SKM-1 treated with dmso at 0.1 percent for 144 hours (cell line): ENCODE measurements at regions not wholly inside any gene's neighbourhood (a gene's known extent, or its start where the extent isn't known, plus 50 kb on each side); places are given as distances from the start of the nearest gene placed in this dataset.
A peak's percentile ranks its signal among the peaks of the same experiment; 100 is the strongest.
"Not testable (repeated sequence)": the region's sequence is repeated elsewhere in the genome, so short reads cannot be mapped to it uniquely, and the experiment has no call there.

Experiments
- DNase-seq: peaks from one replicate; lab custom pipeline; 2025; ENCODE audit not compliant: unreplicated experiment; lab: John Stamatoyannopoulos, UW

GRCh38 chr20:46785958-46786357 lies 76.5 kb downstream of the SLC2A10 start:
- no peak for DNase-seq

DNA sequence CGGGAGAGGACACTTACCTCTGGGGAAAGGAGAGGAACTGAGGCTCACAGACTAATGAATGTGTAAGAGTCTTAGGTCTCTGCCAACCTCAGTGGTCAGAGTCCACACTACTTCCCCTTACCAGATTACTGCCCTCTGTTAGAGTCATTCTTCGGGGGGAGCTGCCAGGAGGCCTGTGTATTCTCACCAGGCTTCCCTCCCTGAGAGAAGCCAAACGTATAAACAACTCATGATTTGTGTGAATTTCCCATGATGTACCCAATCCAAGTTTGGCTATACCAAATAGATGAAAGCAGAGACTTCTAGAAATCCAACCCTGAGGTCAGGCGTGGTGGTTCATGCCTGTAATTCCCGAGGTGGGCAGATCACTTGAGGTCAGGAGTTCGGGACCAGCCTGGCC lies 77.1 kb downstream of the SLC2A10 start:
- DNase-seq = no peak

- no peak for DNase-seq
These were observed 78.7 kb downstream of the SLC2A10 start for GRCh38 chr20:46787991-46788762.

GRCh38 chr20:46788763-46789091 lies 79.3 kb downstream of the SLC2A10 start:
- DNase-seq = not testable (repeated sequence)

GRCh38 chr20:46789339-46790028 lies 80.0 kb downstream of the SLC2A10 start:
- DNase-seq = no peak

DNA sequence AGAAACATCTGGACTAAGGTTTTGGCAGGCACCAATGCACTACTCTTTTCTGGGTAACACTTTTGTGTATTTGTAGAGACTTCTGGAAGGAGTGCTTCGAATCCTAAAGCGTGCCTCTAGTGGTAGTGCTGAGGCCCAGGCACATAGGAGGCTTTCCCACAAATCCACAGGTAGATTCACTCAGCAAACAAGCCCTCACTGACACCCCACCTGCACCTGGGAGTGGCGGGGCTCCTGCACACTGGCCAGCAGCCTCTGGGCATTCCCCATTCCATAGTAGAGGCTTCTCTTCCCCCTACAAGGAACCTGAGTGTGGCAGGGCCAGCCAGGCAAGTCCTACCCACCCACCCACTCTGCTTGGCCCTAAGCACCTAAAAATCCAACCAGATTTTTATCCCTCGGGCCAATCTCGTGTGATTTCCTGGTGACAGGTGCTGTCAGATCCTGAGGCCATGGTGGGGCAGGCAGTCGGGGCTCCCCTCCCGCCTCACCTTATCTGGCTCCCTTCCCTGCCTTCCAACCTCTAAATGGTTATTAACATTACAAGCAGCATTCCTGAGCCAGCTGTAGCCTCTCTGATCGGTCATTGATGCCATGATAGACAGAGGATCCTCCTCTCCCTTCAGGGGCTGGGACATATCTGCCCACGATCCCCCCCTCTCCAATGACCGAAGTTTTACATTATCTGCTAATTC lies 82.4 kb downstream of the SLC2A10 start:
- DNase-seq = no peak

GRCh38 chr20:46797206-46797605 lies 87.8 kb downstream of the SLC2A10 start:
- DNase-seq = no peak

GRCh38 chr20:46798430-46798829 lies 89.0 kb downstream of the SLC2A10 start:
- no peak for DNase-seq

DNA sequence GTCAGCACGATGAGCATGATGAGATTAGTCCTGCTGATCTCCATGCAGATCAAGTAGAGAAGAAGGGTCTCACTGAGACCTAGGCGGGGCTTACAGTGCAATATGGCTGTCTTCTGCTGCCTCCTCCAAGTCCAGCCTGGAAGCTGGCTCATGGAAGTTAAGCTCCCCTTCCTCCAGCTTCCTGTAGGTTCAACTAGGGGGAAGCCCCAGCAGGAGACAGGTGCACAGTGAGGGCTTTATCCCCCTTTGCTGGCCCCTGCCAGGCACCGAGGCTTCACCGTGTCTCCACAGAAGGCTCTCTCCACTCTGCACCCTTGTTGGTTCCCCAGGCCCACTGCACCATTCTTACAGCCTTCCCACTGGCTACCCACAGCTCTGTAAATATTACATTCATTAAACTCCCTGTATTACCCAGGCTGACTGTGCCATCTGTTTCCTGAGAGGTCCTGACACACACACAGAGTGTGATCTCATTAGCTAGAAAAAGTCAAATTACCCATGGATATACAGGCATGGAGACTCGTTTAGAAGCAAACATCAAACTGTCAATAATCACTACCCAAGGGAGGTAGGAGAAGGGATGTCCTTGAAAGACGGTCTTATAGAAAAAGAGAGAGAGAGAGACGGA lies 90.4 kb downstream of the SLC2A10 start:
- no peak for DNase-seq

GRCh38 chr20:46800409-46800804 lies 91.0 kb downstream of the SLC2A10 start:
- no peak for DNase-seq

- no peak for DNase-seq
These were observed 91.7 kb downstream of the SLC2A10 start for GRCh38 chr20:46801003-46801702.

DNA sequence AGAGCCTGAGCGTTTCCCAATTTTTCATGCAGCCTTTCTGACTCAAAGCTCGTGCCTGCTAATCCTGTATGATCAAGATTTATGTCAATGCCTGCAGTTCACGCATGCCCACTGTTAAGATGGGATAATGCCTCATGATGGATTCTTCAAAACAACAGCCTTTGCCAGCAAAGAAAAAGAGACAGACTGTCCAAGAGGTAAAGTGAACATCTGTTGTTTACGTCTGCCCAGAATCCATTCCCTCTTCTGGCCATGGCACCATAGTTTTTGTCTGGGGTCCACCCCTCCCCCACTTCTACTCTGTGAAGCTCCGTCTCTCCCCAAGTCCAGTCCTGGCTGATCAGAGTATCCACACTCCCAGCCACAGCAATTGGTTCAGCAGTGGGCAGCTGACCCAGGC lies 91.9 kb upstream of the EYA2 start:
- no peak for DNase-seq

DNA sequence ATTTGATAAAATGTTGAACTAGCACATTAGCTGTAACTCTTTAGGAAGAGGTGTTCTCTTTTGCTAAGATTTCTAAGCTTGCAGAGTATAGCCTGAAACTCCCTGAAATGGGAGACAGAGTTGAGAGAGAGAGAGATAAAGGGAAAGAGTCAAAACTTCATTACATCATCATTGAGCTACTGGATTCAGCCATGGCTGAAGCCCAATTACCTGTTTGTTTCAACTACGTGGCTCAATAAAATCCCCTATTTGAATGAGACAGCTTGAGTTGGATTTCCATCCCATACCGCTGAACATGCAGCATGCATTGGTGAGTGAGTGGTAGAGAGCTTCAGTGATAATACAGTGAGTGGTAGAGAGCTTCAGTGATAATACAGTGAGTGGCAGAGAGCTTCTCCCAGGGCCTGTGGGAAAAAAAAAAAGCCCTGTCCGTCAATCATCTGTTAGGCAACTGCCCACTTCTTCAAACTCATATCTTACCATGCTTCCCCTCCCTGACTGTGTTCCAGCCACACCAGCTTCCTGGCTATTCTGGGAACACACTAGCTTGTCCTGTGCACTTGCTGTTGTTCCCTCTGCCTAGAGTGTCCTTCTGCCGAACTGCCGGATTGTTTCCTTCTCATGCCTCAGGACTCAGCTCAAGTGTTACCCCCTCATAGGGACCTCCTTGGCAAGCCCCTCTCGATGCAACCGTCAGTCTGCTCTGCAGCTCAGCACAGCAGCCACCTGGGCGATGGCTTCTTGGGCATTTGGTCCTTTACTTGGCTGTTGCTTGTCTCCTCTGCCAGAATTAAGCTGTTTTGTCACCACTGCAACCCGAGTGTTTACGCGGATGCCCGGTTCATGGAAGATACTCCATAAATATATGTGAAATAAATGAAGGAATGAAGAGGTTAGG lies 91.3 kb upstream of the EYA2 start:
- peak; percentile 61 for DNase-seq

- DNase-seq = no peak
These were observed 90.5 kb upstream of the EYA2 start for GRCh38 chr20:46804126-46804525.

- DNase-seq = no peak
These were observed 88.8 kb upstream of the EYA2 start for GRCh38 chr20:46805836-46806235.

DNA sequence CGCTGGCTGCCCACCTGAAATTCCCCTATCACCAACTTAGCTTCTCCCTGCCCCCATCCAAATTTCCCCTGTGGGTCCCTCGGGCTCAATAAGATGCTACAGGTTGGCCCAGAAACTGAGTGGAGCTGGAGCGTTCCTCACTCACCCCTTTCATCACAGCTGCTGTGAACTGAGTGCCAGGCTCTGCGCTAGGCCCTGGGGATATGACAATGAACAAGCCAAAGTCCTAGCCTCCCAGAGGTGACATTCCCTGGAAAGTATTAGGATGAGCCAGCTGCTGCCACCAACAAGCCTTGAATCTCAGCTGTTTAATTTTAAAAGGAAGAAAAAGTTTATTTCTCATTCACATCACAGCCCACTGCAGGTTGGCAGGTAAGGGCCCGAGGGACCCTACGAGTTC lies 86.6 kb upstream of the EYA2 start:
- DNase-seq = no peak

DNA sequence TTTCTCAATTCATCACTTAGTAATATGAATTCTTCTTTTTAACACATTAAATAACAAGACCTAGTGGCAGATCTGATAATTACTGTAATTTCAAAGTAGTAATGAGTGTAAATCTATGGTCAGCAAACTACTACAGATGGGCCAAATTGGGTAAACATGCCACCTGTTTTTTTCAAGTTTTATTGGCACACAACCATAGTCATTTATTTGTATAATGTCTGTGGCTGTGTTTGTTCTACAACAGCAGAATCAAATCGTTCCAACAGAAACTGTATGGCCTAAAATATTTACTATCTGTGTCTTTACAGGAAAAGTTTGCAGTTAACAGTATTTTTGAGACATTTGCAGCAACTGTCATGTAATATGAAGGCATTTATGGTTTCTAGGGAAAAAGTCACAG lies 86.1 kb upstream of the EYA2 start:
- no peak for DNase-seq

- no peak for DNase-seq
These were observed 84.8 kb upstream of the EYA2 start for GRCh38 chr20:46809706-46810360.

- DNase-seq = no peak
These were observed 84.0 kb upstream of the EYA2 start for GRCh38 chr20:46810448-46811223.
